Astrocyte (in vitro differentiated cells and primary cell): ENCODE measurements at regions not wholly inside any gene's neighbourhood (a gene's known extent, or its start where the extent isn't known, plus 50 kb on each side); places are given as distances from the start of the nearest gene placed in this dataset.
"Not testable (repeated sequence)": the region's sequence is repeated elsewhere in the genome, so short reads cannot be mapped to it uniquely, and the experiment has no call there.

Experiments used
- DNase-seq: peaks from one replicate; pipeline ENCODE4 v3.0.0-alpha.2; 2010; ENCODE audit warnings: low read depth
- FAIRE-seq: peaks from 2 replicates; lab custom pipeline; 2011; peaks lifted over from hg19 to GRCh38; lab: Jason Lieb, UNC
- H2AFZ ChIP-seq: 2 replicates; pipeline ENCODE4 v1.6.0; 2012; ENCODE audit warnings: low read depth, low read length, inconsistent platforms
- H3K27ac ChIP-seq: 2 replicates; pipeline ENCODE4 v1.5.1; 2011; ENCODE audit warnings: low read depth, low read length, inconsistent platforms
- H3K27me3 ChIP-seq: 2 replicates; pipeline ENCODE4 v1.6.0; 2011; ENCODE audit warnings: low read length, inconsistent platforms; ENCODE audit not compliant: insufficient read depth
- H3K36me3 ChIP-seq: 2 replicates; pipeline ENCODE4 v1.5.1; 2011; ENCODE audit warnings: low read length, inconsistent platforms; ENCODE audit not compliant: insufficient read depth
- H3K4me1 ChIP-seq: 2 replicates; pipeline ENCODE4 v1.5.1; 2011; ENCODE audit warnings: low read length, inconsistent platforms; ENCODE audit not compliant: insufficient read depth
- H3K4me2 ChIP-seq: 2 replicates; pipeline ENCODE4 v1.6.0; 2012; ENCODE audit warnings: low read length, inconsistent platforms
- H3K4me3 ChIP-seq: 2 replicates; pipeline ENCODE4 v1.5.1; 2011; ENCODE audit warnings: low read depth, mild to moderate bottlenecking, low read length, inconsistent platforms; ENCODE audit not compliant: insufficient read depth
- H3K79me2 ChIP-seq: 2 replicates; pipeline ENCODE4 v1.6.0; 2012; ENCODE audit warnings: mild to moderate bottlenecking, low read length, inconsistent platforms; ENCODE audit not compliant: insufficient read depth
- H3K9ac ChIP-seq: 2 replicates; pipeline ENCODE4 v1.6.0; 2012; ENCODE audit warnings: mild to moderate bottlenecking, low read length, inconsistent platforms
- H3K9me3 ChIP-seq: 2 replicates; pipeline ENCODE4 v1.5.1; 2012; ENCODE audit warnings: low read depth, mild to moderate bottlenecking, low read length, inconsistent platforms; ENCODE audit not compliant: insufficient read depth
- H4K20me1 ChIP-seq: 2 replicates; pipeline ENCODE4 v1.6.0; 2012; ENCODE audit warnings: low read length, inconsistent platforms; ENCODE audit not compliant: insufficient read depth
- H3K27ac Mint-ChIP-seq: one replicate; pipeline ENCODE4 v1.8.0; 2021; ENCODE audit warnings: mild to moderate bottlenecking, mixed read lengths; ENCODE audit not compliant: unreplicated experiment
- H3K27me3 Mint-ChIP-seq: one replicate; pipeline ENCODE4 v1.8.0; 2021; ENCODE audit warnings: low read depth, mixed read lengths; ENCODE audit not compliant: unreplicated experiment
- H3K36me3 Mint-ChIP-seq: one replicate; pipeline ENCODE4 v1.8.0; 2021; ENCODE audit warnings: low read depth, mixed read lengths; ENCODE audit not compliant: unreplicated experiment
- H3K4me1 Mint-ChIP-seq: one replicate; pipeline ENCODE4 v1.8.0; 2021; ENCODE audit warnings: low read depth, mixed read lengths; ENCODE audit not compliant: unreplicated experiment
- H3K4me3 Mint-ChIP-seq: one replicate; pipeline ENCODE4 v1.8.0; 2021; ENCODE audit warnings: mild to moderate bottlenecking, moderate library complexity, mixed read lengths; ENCODE audit not compliant: unreplicated experiment
- H3K9me3 Mint-ChIP-seq: one replicate; pipeline ENCODE4 v1.8.0; 2021; ENCODE audit warnings: mild to moderate bottlenecking, mixed read lengths; ENCODE audit not compliant: unreplicated experiment

DNA sequence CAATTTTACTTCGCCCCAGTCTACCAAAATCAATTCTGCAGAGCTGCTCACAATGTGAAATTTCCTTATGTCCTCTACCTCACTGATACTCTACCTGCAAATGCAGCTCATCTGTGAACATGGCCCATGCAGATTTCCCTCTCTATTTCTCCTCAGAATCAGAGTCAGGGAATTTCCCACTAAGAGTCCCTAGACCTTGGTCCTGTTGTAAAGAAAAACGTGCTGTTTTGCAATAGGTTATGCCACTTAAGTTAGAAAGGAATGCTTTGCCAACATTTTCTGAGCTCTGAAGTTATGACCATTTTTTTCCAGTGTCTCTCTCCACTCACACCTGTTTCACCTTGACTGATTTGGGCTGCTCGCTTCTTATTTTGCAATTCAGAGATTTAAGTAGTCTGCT is 524.0 kb downstream of the TTLL7 start:
- FAIRE-seq, H3K36me3 ChIP-seq, H3K4me3 Mint-ChIP-seq: not testable (repeated sequence)

DNA sequence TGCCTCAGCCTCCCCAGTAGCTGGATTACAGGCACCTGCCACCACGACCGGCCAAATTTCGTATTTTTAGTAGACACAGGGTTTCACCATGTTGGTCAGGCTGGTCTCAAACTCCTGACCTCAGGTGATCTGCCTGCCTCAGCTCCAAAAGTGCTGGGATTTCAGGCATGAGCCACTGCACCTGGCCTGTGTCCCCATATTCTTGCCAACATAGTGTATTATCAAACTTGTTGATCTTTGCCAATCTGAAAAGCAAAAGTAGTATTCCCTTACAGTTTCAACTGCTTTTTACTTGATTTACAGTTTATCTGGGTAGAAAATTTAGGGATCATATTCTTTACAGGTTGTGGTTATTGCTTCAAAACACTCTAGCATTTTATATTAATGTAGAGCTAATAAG is 524.9 kb downstream of the TTLL7 start:
- H3K27ac ChIP-seq, H3K36me3 Mint-ChIP-seq, H3K4me2 ChIP-seq, H3K4me3 Mint-ChIP-seq, H3K4me3 ChIP-seq, H3K36me3 ChIP-seq, H3K4me1 Mint-ChIP-seq, H2AFZ ChIP-seq, H3K9me3 Mint-ChIP-seq, DNase-seq, FAIRE-seq, H3K9ac ChIP-seq, H3K4me1 ChIP-seq, H3K27ac Mint-ChIP-seq, H3K27me3 Mint-ChIP-seq, H3K9me3 ChIP-seq, H3K27me3 ChIP-seq, H3K79me2 ChIP-seq, H4K20me1 ChIP-seq: not testable (repeated sequence)

More for the DNA sequence above, 524.0 kb downstream of the TTLL7 start:
- not testable (repeated sequence) for H2AFZ ChIP-seq, H3K27ac ChIP-seq, H3K4me2 ChIP-seq, DNase-seq, H3K79me2 ChIP-seq, H3K4me1 ChIP-seq, H4K20me1 ChIP-seq, H3K9ac ChIP-seq, H3K9me3 Mint-ChIP-seq, H3K36me3 Mint-ChIP-seq, H3K27me3 Mint-ChIP-seq, H3K9me3 ChIP-seq, H3K27ac Mint-ChIP-seq, H3K27me3 ChIP-seq, H3K4me1 Mint-ChIP-seq, H3K4me3 ChIP-seq

DNA sequence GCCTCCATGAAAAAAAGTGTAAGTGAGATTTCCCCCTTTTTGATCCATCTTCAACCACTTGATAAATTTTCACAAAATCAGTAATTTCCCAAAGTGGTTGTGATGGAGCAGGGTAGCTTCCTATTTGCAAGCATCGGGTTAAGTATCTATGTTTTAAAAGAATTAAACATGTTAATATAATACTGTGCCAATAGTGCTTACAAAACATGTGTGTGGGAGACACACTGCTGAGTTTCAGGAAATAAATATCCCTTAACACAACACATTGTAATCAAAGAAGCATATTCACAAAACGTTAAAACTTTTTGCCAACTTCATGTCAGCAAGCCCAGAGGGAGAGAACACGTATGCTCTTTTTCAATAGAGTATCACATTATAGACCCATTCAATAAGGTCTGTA is 526.9 kb downstream of the TTLL7 start:
- not testable (repeated sequence) for H3K27me3 ChIP-seq, DNase-seq, H3K9ac ChIP-seq, H3K4me3 ChIP-seq, H3K4me3 Mint-ChIP-seq, H3K27ac ChIP-seq, H3K36me3 ChIP-seq, H4K20me1 ChIP-seq, H2AFZ ChIP-seq, FAIRE-seq, H3K4me2 ChIP-seq, H3K27me3 Mint-ChIP-seq, H3K36me3 Mint-ChIP-seq, H3K4me1 ChIP-seq, H3K9me3 Mint-ChIP-seq, H3K4me1 Mint-ChIP-seq, H3K9me3 ChIP-seq, H3K79me2 ChIP-seq, H3K27ac Mint-ChIP-seq

DNA sequence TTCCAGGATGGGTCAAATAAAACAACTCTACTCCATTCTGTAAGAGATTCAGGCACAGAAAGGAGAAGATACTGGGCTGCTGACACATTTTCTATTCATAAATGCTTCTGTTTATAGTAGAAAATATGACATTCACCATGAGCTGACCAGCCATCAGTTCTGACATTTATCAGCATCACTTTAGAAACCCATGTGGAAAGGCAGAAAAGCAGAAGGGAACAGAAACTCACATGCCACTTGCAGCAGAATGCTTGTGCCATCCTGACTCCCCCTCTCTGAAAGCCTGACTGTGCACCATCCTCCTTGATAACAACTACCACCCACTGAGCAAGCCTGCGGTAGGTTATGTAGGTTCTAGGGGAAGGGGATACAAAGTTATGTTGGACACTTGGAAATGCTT is 527.7 kb downstream of the TTLL7 start:
- H3K36me3 ChIP-seq, FAIRE-seq, DNase-seq, H2AFZ ChIP-seq, H4K20me1 ChIP-seq, H3K4me1 Mint-ChIP-seq, H3K27ac ChIP-seq, H3K27me3 Mint-ChIP-seq, H3K9me3 Mint-ChIP-seq, H3K4me2 ChIP-seq, H3K36me3 Mint-ChIP-seq, H3K79me2 ChIP-seq, H3K27me3 ChIP-seq, H3K4me3 ChIP-seq, H3K9ac ChIP-seq, H3K9me3 ChIP-seq, H3K27ac Mint-ChIP-seq, H3K4me3 Mint-ChIP-seq, H3K4me1 ChIP-seq: not testable (repeated sequence)

DNA sequence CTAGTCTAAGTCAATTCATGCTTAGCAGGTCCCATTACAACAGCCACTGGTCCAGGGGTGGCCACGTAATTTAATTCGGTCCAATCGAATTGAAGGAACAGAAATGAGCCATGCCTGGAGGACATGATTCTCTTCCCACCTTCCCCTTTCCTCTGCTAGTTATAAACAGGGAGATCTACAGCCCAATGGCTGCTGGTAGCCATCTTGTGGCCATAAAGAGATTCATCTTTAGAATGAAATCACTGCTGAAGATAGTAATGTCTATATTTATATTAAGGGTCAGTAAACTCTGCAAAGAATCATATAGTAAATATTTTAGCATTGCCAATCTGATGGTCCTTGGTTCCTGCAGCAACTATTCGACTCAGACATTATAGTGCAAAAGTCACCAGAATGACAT is 530.6 kb downstream of the TTLL7 start:
- H3K9me3 ChIP-seq, H4K20me1 ChIP-seq, H3K4me3 ChIP-seq, H3K9me3 Mint-ChIP-seq, H3K4me1 ChIP-seq, H3K4me3 Mint-ChIP-seq, DNase-seq, H3K36me3 Mint-ChIP-seq, FAIRE-seq, H3K79me2 ChIP-seq, H2AFZ ChIP-seq, H3K27me3 Mint-ChIP-seq, H3K4me1 Mint-ChIP-seq, H3K27me3 ChIP-seq, H3K9ac ChIP-seq, H3K27ac ChIP-seq, H3K27ac Mint-ChIP-seq, H3K4me2 ChIP-seq, H3K36me3 ChIP-seq: not testable (repeated sequence)

DNA sequence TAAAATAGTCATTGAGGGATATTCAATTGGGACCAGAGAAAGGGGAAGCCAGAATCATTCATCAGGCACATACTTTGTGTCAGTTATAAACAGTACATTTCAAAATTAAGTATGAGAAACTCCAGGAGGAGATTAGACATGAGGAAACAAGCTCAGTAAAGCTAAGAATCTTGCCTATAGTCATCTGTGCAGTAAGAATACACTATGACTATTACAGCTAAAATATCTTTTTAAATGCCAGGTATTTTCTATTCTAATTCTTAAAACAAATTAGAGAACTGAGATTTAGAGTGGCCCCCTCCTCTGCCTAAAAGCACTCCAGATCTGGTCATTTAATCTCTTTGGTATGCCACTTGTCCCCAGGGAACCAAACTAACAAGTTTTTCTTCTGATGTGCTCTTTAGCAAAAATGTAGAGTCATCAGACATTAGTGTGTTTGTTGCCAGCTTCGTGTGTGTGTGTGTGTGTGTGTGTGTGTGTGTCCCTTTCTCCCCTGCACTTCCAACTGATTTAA is 541.1 kb downstream of the TTLL7 start:
- not testable (repeated sequence) for H2AFZ ChIP-seq, H3K27ac ChIP-seq, H3K9ac ChIP-seq, H3K4me3 Mint-ChIP-seq, H3K27ac Mint-ChIP-seq, H3K4me2 ChIP-seq, H3K27me3 Mint-ChIP-seq, H3K27me3 ChIP-seq, H4K20me1 ChIP-seq, H3K4me3 ChIP-seq, H3K9me3 ChIP-seq, H3K36me3 ChIP-seq, DNase-seq, H3K4me1 Mint-ChIP-seq, H3K36me3 Mint-ChIP-seq, H3K4me1 ChIP-seq, H3K9me3 Mint-ChIP-seq, H3K79me2 ChIP-seq
- peak; percentile 70 for FAIRE-seq
